Tibial nerve (tissue), 4 donors: ENCODE measurements at regions not wholly inside any gene's neighbourhood (a gene's known extent, or its start where the extent isn't known, plus 50 kb on each side); places are given as distances from the start of the nearest gene placed in this dataset.
A peak's percentile ranks its signal among the peaks of the same experiment; 100 is the strongest.

Experiments
- DNase-seq, 2 donors: peaks; one replicate each; pipeline ENCODE4 v3.0.0-alpha.2; 2019; ENCODE audit warnings: low spot score in 2 of 2
- H3K27ac ChIP-seq, 4 donors: fragments of 200-600 bp; sonication (generic) in 3 of 4; one replicate each; pipeline ENCODE4 v1.5.1; 2017 to 2019; ENCODE audit warnings: mild to moderate bottlenecking in 1 of 4
- H3K27me3 ChIP-seq, 2 donors: fragments of 200-600 bp; sonication (generic) in 1 of 2; one replicate each; pipeline versions ENCODE4 v1.5.1 to v1.6.0; 2017 to 2019
- H3K36me3 ChIP-seq, 3 donors: fragments of 200-600 bp; sonication (generic); one replicate each; pipeline ENCODE4 v1.5.1; 2018 to 2019
- H3K4me1 ChIP-seq, 4 donors: fragments of 200-600 bp; sonication (generic) in 3 of 4; one replicate each; pipeline ENCODE4 v1.5.1; 2017 to 2019
- H3K4me3 ChIP-seq, 4 donors: fragments of 200-600 bp; sonication (generic) in 3 of 4; one replicate each; pipeline ENCODE4 v1.5.1; 2017 to 2019; ENCODE audit warnings: mild to moderate bottlenecking in 1 of 4, moderate library complexity in 1 of 4
- H3K9me3 ChIP-seq, 4 donors: fragments of 200-600 bp; sonication (generic) in 3 of 4; one replicate each; pipeline ENCODE4 v1.5.1; 2017 to 2019
- EP300 ChIP-seq, 2 donors: sonication (generic); formaldehyde crosslinking; IDR thresholded peaks; one replicate each; pipeline ENCODE4 v1.6.1; 2017; ENCODE audit warnings: antibody characterized with exemption in 2 of 2, mild to moderate bottlenecking in 1 of 2
- POLR2A ChIP-seq, 2 donors: fragments of 450-650 bp; IDR thresholded peaks; one replicate each; pipeline ENCODE4 v1.6.1; 2017; ENCODE audit warnings: antibody characterized with exemption in 2 of 2, mild to moderate bottlenecking in 2 of 2, moderate library complexity in 2 of 2
- WGBS, 2 donors: methylation state at CpG; one replicate each; pipeline ENCODE4 v1.1.5; 2018; 5-methylcytosine and 5-hydroxymethylcytosine counted together
- TF ChIP-seq, protein P1 (sequence below), 5 experiments: fragments of 200-600 bp in 3 of 5; fragments of 450-650 bp in 2 of 5; sonication (generic) in 3 of 5; IDR thresholded peaks; one replicate each; pipeline ENCODE4 v1.5.1; 2016 to 2019; ENCODE audit warnings: antibody characterized with exemption in 5 of 5, mild to moderate bottlenecking in 3 of 5, moderate library complexity in 2 of 5

DNA sequence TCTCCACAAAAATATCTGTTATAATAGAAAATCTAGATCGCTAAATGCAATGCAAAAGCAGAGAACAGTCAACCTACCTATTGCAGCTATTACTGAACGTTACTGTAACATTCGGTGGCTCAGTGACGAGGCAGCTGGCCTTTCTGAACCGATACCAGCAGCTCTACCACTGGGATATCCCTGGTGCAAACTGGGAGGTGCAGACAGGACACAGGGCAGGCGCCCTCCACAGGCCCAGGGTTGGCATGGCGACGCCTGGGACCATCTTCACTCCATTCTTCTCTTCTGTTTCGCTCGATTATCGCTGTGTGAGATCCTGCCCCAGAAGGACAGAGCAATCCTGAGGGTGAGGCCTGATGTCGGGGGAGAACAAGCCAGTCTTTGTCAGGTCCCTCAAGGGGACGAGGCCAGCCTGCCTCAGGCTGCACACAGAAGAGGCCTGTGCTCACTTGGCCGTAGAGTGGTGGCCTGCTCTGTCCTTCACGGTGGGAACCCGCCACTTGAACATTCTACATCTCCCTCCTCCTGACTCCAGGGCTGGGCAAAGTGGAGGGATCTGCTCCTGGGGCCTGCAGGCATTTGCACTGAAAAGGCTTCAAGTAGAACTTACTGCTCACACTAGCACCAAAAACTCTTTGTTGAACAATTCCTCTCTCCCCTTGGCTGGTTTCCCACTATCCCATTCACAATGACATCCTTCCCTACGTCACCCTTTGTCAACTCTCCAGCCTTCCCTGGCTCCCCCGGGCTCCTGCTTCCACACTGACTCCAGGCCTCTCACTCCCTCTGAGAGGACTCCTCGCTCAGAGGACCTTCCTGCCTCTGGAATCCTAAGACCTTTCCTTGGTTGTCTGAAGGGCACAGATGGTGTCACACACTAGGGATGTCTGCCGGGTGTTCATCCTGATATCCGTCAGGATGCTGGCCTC, 49.7 kb downstream of the CYRIA start:
- no peak for DNase-seq
- Histone ChIP-seq H3K36me3 (no peaks in the 10 kb centered on the region), H3K27me3 (no peaks in the 10 kb centered on the region), H3K9me3 (no peaks in the 10 kb centered on the region), H3K4me1 (peaks cover 0 to 24% (median 2%) of the 10 kb centered on the region in 4 donors), H3K27ac (no peak overlapping the region), H3K4me3 (no peak overlapping the region)
- TF ChIP-seq POLR2A (IDR thresholded peaks at IDR 0.05) (no peak), EP300 (IDR thresholded peaks at IDR 0.05) (no peak)
- TF ChIP-seq, protein P1, sequence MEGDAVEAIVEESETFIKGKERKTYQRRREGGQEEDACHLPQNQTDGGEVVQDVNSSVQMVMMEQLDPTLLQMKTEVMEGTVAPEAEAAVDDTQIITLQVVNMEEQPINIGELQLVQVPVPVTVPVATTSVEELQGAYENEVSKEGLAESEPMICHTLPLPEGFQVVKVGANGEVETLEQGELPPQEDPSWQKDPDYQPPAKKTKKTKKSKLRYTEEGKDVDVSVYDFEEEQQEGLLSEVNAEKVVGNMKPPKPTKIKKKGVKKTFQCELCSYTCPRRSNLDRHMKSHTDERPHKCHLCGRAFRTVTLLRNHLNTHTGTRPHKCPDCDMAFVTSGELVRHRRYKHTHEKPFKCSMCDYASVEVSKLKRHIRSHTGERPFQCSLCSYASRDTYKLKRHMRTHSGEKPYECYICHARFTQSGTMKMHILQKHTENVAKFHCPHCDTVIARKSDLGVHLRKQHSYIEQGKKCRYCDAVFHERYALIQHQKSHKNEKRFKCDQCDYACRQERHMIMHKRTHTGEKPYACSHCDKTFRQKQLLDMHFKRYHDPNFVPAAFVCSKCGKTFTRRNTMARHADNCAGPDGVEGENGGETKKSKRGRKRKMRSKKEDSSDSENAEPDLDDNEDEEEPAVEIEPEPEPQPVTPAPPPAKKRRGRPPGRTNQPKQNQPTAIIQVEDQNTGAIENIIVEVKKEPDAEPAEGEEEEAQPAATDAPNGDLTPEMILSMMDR (IDR thresholded peaks at IDR 0.05) = no peak
- WGBS, 2 donors = 74 to 84% methylated on average over 20 to 21 of the region's 21 CpGs

DNA sequence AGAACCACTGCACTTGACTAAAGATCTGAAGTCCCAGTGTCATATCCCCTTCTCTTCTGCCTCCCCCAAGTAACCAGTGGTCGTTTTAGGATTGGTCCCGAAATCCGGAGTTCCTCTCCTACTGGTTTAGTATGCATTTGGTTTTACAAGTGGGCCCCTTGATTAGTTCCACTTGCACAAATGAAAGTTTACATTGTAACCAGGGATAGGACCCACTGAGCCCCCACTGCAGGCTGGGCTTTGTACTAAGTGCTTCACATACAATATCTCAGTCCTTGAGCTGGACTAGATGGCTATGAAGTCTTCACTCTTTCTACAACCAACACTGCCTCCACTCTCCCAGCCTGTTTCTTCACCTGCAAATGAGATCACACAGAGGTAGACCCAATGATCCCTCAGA, 50.4 kb downstream of the CYRIA start:
- no peak for DNase-seq
- no peak for TF ChIP-seq POLR2A (IDR thresholded peaks at IDR 0.05)
- TF ChIP-seq EP300 (IDR thresholded peaks at IDR 0.05) = no peak
- TF ChIP-seq, protein P1 (IDR thresholded peaks at IDR 0.05) = no peak
- Histone ChIP-seq H3K36me3 (no peaks in the 10 kb centered on the region), H3K9me3 (no peaks in the 10 kb centered on the region), H3K27me3 (no peaks in the 10 kb centered on the region), H3K4me3 (no peak overlapping the region), H3K27ac (no peak overlapping the region), H3K4me1 (peaks cover 0 to 24% (median 2%) of the 10 kb centered on the region in 4 donors)
- WGBS, 2 donors = 96 to 98% methylated on average over 3 of the region's 3 CpGs

DNA sequence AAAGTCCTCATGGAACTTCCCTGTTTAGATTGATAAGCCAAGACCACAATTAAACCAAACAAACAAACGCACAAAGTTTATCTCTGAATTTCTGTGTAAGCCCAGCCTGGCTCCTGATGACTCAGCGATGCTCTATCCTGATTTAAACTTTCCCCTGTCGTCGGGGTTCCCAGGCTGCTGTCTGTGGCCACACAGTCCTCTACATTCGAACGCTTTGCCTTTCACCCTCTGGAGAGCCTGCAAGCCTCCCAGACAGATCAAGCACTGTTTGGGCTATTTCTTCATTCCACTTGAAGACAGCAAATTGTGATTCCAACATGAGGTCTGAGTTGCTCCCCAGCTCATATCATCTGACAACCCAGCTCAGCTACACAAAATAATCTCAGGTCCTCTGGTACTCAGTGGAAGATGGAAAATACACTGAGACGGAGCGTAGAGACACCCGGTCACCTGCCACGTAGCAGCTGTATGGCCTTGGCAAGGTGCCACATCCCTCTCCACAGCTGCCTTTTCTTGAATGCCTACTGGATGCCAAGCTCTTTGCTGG, 51.2 kb downstream of the CYRIA start:
- Histone ChIP-seq H3K4me1 (peaks cover 0 to 29% (median 5%) of the 10 kb centered on the region in 4 donors), H3K27me3 (no peaks in the 10 kb centered on the region), H3K9me3 (no peaks in the 10 kb centered on the region), H3K27ac (no peak overlapping the region), H3K36me3 (no peaks in the 10 kb centered on the region), H3K4me3 (no peak overlapping the region)
- DNase-seq = no peak
- TF ChIP-seq POLR2A (IDR thresholded peaks at IDR 0.05) (no peak), EP300 (IDR thresholded peaks at IDR 0.05) (no peak)
- TF ChIP-seq, protein P1 (IDR thresholded peaks at IDR 0.05) = no peak
- WGBS, 2 donors = 69 to 75% methylated on average over 10 of the region's 10 CpGs

DNA sequence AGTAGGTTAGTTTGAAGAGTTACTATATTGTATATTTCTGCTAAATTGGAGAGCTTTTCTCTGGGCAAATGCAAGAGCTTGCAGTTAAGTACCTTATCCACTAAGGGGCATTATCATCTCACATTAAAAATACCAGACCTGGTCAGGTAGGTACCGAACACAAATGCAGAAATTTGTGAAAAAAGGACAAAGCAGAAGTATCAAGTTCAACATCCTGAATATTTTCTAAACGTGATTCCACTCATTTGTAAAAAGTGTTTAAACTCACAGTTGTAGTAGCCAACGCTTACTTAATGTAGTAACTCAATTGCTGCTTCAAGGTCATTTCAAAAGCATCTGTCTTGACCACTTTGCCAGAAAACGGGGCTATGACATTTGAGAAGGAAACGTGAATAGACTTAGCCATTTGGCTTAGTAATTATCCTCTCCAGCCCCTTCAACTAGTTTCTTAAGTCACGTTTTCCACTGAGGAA, 52.1 kb downstream of the CYRIA start:
- no peak overlapping the region for H3K4me3 ChIP-seq
- no peaks in the 10 kb centered on the region for H3K36me3 ChIP-seq
- DNase-seq = no peak
- no peaks in the 10 kb centered on the region for H3K27me3 ChIP-seq
- no peak for TF ChIP-seq POLR2A (IDR thresholded peaks at IDR 0.05)
- TF ChIP-seq, protein P1 (IDR thresholded peaks at IDR 0.05) = peak in 4 of 5 experiments; percentile 15 to 52 (median 22)
- no peak for TF ChIP-seq EP300 (IDR thresholded peaks at IDR 0.05)
- 47 to 59% methylated on average over 6 of the region's 6 CpGs for WGBS, 2 donors
- H3K4me1 ChIP-seq = peaks cover 0 to 37% (median 8%) of the 10 kb centered on the region in 4 donors
- no peaks in the 10 kb centered on the region for H3K9me3 ChIP-seq
- no peak overlapping the region for H3K27ac ChIP-seq

DNA sequence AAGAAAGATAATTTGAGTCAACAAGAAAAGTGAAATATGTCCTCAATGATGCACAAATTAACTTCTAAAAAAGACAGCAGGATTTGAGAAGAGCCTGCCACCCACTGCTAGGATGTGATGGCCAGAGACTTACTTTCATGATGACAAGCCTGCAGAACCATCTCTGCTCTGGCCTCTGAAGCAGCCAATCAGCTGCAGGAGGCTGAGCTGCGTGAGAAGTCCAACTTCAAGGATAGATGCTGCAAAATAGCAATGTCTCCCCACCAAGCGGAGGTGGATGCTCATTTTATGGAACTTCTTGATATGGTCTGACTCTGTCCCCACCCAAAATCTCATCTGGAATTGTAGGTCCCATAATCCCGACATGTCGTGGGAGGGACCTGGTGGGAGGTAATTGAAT, 53.1 kb downstream of the CYRIA start:
- TF ChIP-seq POLR2A (IDR thresholded peaks at IDR 0.05) (no peak), EP300 (IDR thresholded peaks at IDR 0.05) (no peak)
- TF ChIP-seq, protein P1 (IDR thresholded peaks at IDR 0.05) = no peak
- H3K27ac ChIP-seq = no peak overlapping the region
- no peak for DNase-seq
- H3K4me3 ChIP-seq = no peak overlapping the region
- WGBS, 2 donors = 88 to 92% methylated on average over 4 of the region's 4 CpGs
- no peaks in the 10 kb centered on the region for H3K27me3 ChIP-seq
- no peaks in the 10 kb centered on the region for H3K36me3 ChIP-seq
- no peaks in the 10 kb centered on the region for H3K9me3 ChIP-seq
- H3K4me1 ChIP-seq = peaks cover 0 to 41% (median 8%) of the 10 kb centered on the region in 4 donors
